ENCODE measurements at regions not wholly inside any gene's neighbourhood (a gene's known extent, or its start where the extent isn't known, plus 50 kb on each side); places are given as distances from the start of the nearest gene placed in this dataset.

DNA sequence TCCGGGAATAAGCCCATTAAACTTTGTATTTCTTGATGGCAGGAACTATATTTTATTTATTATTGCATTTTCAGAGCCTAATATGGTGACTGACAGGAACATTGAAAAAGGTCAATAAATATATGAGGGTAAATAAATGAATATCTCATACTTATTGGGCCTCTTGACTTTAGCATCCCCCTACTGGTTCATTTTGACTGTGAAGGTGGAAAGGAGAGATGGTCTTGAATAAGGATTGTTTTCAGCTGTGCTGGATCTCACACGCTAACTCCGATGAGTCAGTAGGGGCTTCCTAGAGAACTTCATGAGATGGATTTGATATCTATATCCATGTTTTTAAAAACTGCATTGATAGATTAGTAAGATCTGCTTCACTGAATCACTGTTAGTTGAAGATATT is 1026.0 kb downstream of the REEP3 start:
- TF ChIP-seq EZH2 (IDR thresholded peaks at IDR 0.05; ENCODE audit: borderline replicate concordance, low read depth, low read length, poor library complexity, severe bottlenecking): no peak
- Histone ChIP-seq H3K27me3 (replicated peaks; ENCODE audit: insufficient read depth, low read depth, low read length, poor library complexity) (no peaks in the 10 kb centered on the region), H3K9me3 (ENCODE audit: low read depth, low read length, poor library complexity, severe bottlenecking) (no peaks in the 10 kb centered on the region), H3K27ac (ENCODE audit: low read depth, low read length, poor library complexity, severe bottlenecking) (no peak overlapping the region), H3K36me3 (ENCODE audit: insufficient read depth, low read length, poor library complexity, severe bottlenecking) (no peaks in the 10 kb centered on the region), H3K4me1 (ENCODE audit: insufficient read depth, low read length, poor library complexity, severe bottlenecking) (no peaks in the 10 kb centered on the region), H3K4me3 (ENCODE audit: low read depth, low read length, poor library complexity, severe bottlenecking) (no peak overlapping the region)
- CTCF ChIA-PET: no interaction called here
- POLR2A ChIA-PET (ENCODE audit: low non-redundant PET): interaction anchor here (0.6 kb wide), 1 partner anchor 604 kb away, joined by 9 read pairs; no protein-coding TSS in a partner anchor
- no TSS peak for BruUV-seq (replicated peaks)
- intact Hi-C loops (cut with micrococcal nuclease; ENCODE audit: unreplicated experiment): no loop called here
- no peak for DNase-seq (ENCODE audit: low spot score)

GRCh38 chr10:64555666-64556065 is 1034.5 kb downstream of the REEP3 start:
- ChIA-PET POLR2A (ENCODE audit: low non-redundant PET) (no interaction called here), CTCF (no interaction called here)
- H3K36me3 ChIP-seq (ENCODE audit: insufficient read depth, low read length, poor library complexity, severe bottlenecking): no peaks in the 10 kb centered on the region
- H3K27ac ChIP-seq (ENCODE audit: low read depth, low read length, poor library complexity, severe bottlenecking): no peak overlapping the region
- no peak overlapping the region for H3K4me3 ChIP-seq (ENCODE audit: low read depth, low read length, poor library complexity, severe bottlenecking)
- BruUV-seq (replicated peaks): no TSS peak
- no peaks in the 10 kb centered on the region for H3K9me3 ChIP-seq (ENCODE audit: low read depth, low read length, poor library complexity, severe bottlenecking)
- no peak for DNase-seq (ENCODE audit: low spot score)
- H3K27me3 ChIP-seq (replicated peaks; ENCODE audit: insufficient read depth, low read depth, low read length, poor library complexity): no peaks in the 10 kb centered on the region
- no peaks in the 10 kb centered on the region for H3K4me1 ChIP-seq (ENCODE audit: insufficient read depth, low read length, poor library complexity, severe bottlenecking)
- no peak for TF ChIP-seq EZH2 (IDR thresholded peaks at IDR 0.05; ENCODE audit: borderline replicate concordance, low read depth, low read length, poor library complexity, severe bottlenecking)
- TF ChIP-seq, protein P1, sequence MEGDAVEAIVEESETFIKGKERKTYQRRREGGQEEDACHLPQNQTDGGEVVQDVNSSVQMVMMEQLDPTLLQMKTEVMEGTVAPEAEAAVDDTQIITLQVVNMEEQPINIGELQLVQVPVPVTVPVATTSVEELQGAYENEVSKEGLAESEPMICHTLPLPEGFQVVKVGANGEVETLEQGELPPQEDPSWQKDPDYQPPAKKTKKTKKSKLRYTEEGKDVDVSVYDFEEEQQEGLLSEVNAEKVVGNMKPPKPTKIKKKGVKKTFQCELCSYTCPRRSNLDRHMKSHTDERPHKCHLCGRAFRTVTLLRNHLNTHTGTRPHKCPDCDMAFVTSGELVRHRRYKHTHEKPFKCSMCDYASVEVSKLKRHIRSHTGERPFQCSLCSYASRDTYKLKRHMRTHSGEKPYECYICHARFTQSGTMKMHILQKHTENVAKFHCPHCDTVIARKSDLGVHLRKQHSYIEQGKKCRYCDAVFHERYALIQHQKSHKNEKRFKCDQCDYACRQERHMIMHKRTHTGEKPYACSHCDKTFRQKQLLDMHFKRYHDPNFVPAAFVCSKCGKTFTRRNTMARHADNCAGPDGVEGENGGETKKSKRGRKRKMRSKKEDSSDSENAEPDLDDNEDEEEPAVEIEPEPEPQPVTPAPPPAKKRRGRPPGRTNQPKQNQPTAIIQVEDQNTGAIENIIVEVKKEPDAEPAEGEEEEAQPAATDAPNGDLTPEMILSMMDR (conservative IDR thresholded peaks at IDR 0.05; ENCODE audit: low read depth, low read length): no peak
- intact Hi-C loops (cut with micrococcal nuclease; ENCODE audit: unreplicated experiment): no loop called here

DNA sequence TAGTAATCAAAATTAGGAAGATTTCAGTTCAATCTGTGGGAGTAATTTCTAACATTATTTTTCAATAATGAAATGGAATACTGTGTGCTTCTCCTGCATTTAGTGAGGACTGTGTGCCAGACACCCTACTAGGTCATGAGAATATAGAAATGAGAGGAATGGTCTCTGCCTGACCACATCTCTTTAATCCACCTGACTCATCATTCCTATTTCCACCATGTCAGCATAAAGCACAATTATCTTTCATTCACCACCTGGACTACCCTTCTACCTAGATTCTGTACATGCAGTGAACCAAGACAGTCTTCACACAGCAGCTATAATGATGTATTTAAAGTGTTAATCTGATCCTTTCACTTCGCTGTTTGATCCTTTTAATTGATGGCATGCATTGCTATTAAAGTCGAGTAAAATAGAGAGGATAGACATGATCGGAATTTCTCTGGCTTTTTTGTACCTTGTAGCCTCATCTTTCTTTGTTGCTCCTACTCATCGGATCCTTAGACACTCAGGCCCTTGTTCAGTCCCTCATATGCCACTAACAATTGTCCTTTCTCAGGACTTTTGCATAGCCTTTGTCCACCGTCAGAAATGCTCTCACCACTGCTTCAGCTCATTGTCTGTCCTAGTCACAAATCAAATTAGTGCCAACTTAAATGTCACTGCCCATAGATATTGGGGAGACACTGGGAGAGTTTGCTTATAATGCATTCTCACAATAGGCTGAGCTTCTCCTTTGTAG is 1037.1 kb downstream of the REEP3 start:
- ChIA-PET CTCF (no interaction called here), POLR2A (ENCODE audit: low non-redundant PET) (no interaction called here)
- Histone ChIP-seq H3K27me3 (replicated peaks; ENCODE audit: insufficient read depth, low read depth, low read length, poor library complexity) (no peaks in the 10 kb centered on the region), H3K4me3 (ENCODE audit: low read depth, low read length, poor library complexity, severe bottlenecking) (no peak overlapping the region), H3K4me1 (ENCODE audit: insufficient read depth, low read length, poor library complexity, severe bottlenecking) (no peaks in the 10 kb centered on the region), H3K36me3 (ENCODE audit: insufficient read depth, low read length, poor library complexity, severe bottlenecking) (no peaks in the 10 kb centered on the region), H3K27ac (ENCODE audit: low read depth, low read length, poor library complexity, severe bottlenecking) (no peak overlapping the region), H3K9me3 (ENCODE audit: low read depth, low read length, poor library complexity, severe bottlenecking) (no peaks in the 10 kb centered on the region)
- DNase-seq (ENCODE audit: low spot score): no peak
- intact Hi-C loops (cut with micrococcal nuclease; ENCODE audit: unreplicated experiment): no loop called here
- no TSS peak for BruUV-seq (replicated peaks)
- TF ChIP-seq, protein P1 (conservative IDR thresholded peaks at IDR 0.05; ENCODE audit: low read depth, low read length): no peak
- no peak for TF ChIP-seq EZH2 (IDR thresholded peaks at IDR 0.05; ENCODE audit: borderline replicate concordance, low read depth, low read length, poor library complexity, severe bottlenecking)

DNA sequence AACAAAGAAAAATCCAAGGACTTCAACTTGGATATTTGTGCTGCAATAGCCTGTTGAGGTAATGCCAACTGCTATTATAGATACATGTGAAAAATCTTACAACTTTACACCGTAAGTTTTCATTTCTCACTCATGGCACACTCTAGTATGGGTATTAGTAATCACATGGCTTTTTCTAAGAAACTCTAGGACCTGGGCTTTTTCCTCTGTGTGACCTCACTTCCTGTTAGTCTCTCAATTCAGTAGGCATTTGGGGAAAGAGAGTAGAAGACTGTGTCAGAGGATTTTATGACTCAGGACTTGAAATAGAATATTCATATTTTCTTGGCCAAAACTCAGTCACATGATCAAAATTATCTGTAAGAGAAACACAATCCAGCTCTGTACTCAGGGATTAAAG is 1049.9 kb downstream of the REEP3 start:
- H3K27ac ChIP-seq (ENCODE audit: low read depth, low read length, poor library complexity, severe bottlenecking): no peak overlapping the region
- no peak for TF ChIP-seq EZH2 (IDR thresholded peaks at IDR 0.05; ENCODE audit: borderline replicate concordance, low read depth, low read length, poor library complexity, severe bottlenecking)
- TF ChIP-seq, protein P1 (conservative IDR thresholded peaks at IDR 0.05; ENCODE audit: low read depth, low read length): no peak
- H3K4me3 ChIP-seq (ENCODE audit: low read depth, low read length, poor library complexity, severe bottlenecking): no peak overlapping the region
- intact Hi-C loops (cut with micrococcal nuclease; ENCODE audit: unreplicated experiment): no loop called here
- no peaks in the 10 kb centered on the region for H3K27me3 ChIP-seq (replicated peaks; ENCODE audit: insufficient read depth, low read depth, low read length, poor library complexity)
- H3K9me3 ChIP-seq (ENCODE audit: low read depth, low read length, poor library complexity, severe bottlenecking): no peaks in the 10 kb centered on the region
- POLR2A ChIA-PET (ENCODE audit: low non-redundant PET): interaction anchor here (0.5 kb wide), 1 partner anchor 455 kb away, joined by 3 read pairs; no protein-coding TSS in a partner anchor
- CTCF ChIA-PET: no interaction called here
- no peaks in the 10 kb centered on the region for H3K36me3 ChIP-seq (ENCODE audit: insufficient read depth, low read length, poor library complexity, severe bottlenecking)
- no peak for DNase-seq (ENCODE audit: low spot score)
- no peaks in the 10 kb centered on the region for H3K4me1 ChIP-seq (ENCODE audit: insufficient read depth, low read length, poor library complexity, severe bottlenecking)
- BruUV-seq (replicated peaks): no TSS peak

Data from A673 (cell line).